H9 (cell line): ENCODE measurements at regions not wholly inside any gene's neighbourhood (a gene's known extent, or its start where the extent isn't known, plus 50 kb on each side); places are given as distances from the start of the nearest gene placed in this dataset.

ENCODE experiments used
- DNase-seq: peaks from one replicate; pipeline ENCODE4 v3.0.0-alpha.2; 2017
- H2AFZ ChIP-seq: one replicate; pipeline ENCODE4 v1.6.1; 2013; ENCODE audit warnings: mild to moderate bottlenecking, low read length, control low read depth, moderate library complexity
- H2AK5ac ChIP-seq: 2 replicates; pipeline ENCODE4 v1.6.1; 2013; ENCODE audit warnings: low read length, control low read depth, mixed read lengths; ENCODE audit not compliant: insufficient read length
- H2BK120ac ChIP-seq: one replicate; pipeline ENCODE4 v1.6.1; 2013; ENCODE audit warnings: low read depth, mild to moderate bottlenecking, low read length, control low read depth, inconsistent platforms; ENCODE audit not compliant: poor library complexity, severe bottlenecking
- H2BK12ac ChIP-seq: 2 replicates; pipeline ENCODE4 v1.6.1; 2013; ENCODE audit warnings: low read length, control low read depth, mixed read lengths, low read depth; ENCODE audit not compliant: insufficient read length
- H2BK15ac ChIP-seq: 2 replicates; pipeline ENCODE4 v1.6.1; 2013; ENCODE audit warnings: low read depth, low read length, control low read depth
- H2BK20ac ChIP-seq: one replicate; pipeline ENCODE4 v1.6.1; 2013; ENCODE audit warnings: low read depth, mild to moderate bottlenecking, low read length, control low read depth, inconsistent platforms; ENCODE audit not compliant: poor library complexity, severe bottlenecking
- H2BK5ac ChIP-seq: 2 replicates; pipeline ENCODE4 v1.6.1; 2013; ENCODE audit warnings: low read length, control low read depth, mixed read lengths; ENCODE audit not compliant: insufficient read length
- H3K14ac ChIP-seq: 2 replicates; pipeline ENCODE4 v1.6.1; 2013; ENCODE audit warnings: low read length, control low read depth; ENCODE audit not compliant: insufficient read depth
- H3K18ac ChIP-seq: 2 replicates; pipeline ENCODE4 v1.6.1; 2013; ENCODE audit warnings: low read depth, mild to moderate bottlenecking, mixed read lengths, low read length, control low read depth; ENCODE audit not compliant: insufficient read length
- H3K23ac ChIP-seq: 2 replicates; pipeline ENCODE4 v1.6.1; 2013; ENCODE audit warnings: low read length, control low read depth, mixed read lengths, low read depth; ENCODE audit not compliant: insufficient read length
- H3K23me2 ChIP-seq: 2 replicates; pipeline ENCODE4 v1.6.1; 2013; ENCODE audit warnings: low read depth, mild to moderate bottlenecking, mixed read lengths, low read length, control low read depth; ENCODE audit not compliant: insufficient read length, poor library complexity, severe bottlenecking
- H3K27ac ChIP-seq: 2 replicates; pipeline ENCODE4 v1.5.1; 2013; ENCODE audit warnings: low read length, control low read depth, mixed read lengths, low read depth; ENCODE audit not compliant: insufficient read length
- H3K27me3 ChIP-seq: 2 replicates; pipeline ENCODE4 v1.6.1; 2013; ENCODE audit warnings: low read length, control low read depth, inconsistent platforms; ENCODE audit not compliant: insufficient read depth
- H3K4ac ChIP-seq: 2 replicates; pipeline ENCODE4 v1.6.1; 2013; ENCODE audit warnings: low read depth, mild to moderate bottlenecking, control low read depth, inconsistent platforms, low read length, moderate library complexity
- H3K4me1 ChIP-seq: 2 replicates; pipeline ENCODE4 v1.6.1; 2013; ENCODE audit warnings: low read length, control low read depth, inconsistent platforms; ENCODE audit not compliant: insufficient read depth
- H3K4me2 ChIP-seq: 2 replicates; pipeline ENCODE4 v1.6.1; 2013; ENCODE audit warnings: low read length, control low read depth, mixed read lengths; ENCODE audit not compliant: insufficient read length, insufficient read depth
- H3K56ac ChIP-seq: 2 replicates; pipeline ENCODE4 v1.6.1; 2013; ENCODE audit warnings: low read depth, mild to moderate bottlenecking, mixed read lengths, low read length, control low read depth; ENCODE audit not compliant: insufficient read length
- H3K79me1 ChIP-seq: 2 replicates; pipeline ENCODE4 v1.6.1; 2013; ENCODE audit warnings: low read depth, mild to moderate bottlenecking, moderate library complexity, low read length, control low read depth, inconsistent platforms; ENCODE audit not compliant: insufficient read depth, poor library complexity, severe bottlenecking
- H3K79me2 ChIP-seq: 2 replicates; pipeline ENCODE4 v1.6.1; 2013; ENCODE audit warnings: low read length, control low read depth, inconsistent platforms; ENCODE audit not compliant: insufficient read depth
- H3K9ac ChIP-seq: 2 replicates; pipeline ENCODE4 v1.6.1; 2013; ENCODE audit warnings: low read length, control low read depth, mixed read lengths; ENCODE audit not compliant: insufficient read length; ENCODE audit errors: extremely low read depth
- H3K9me3 ChIP-seq: one replicate; pipeline ENCODE4 v1.6.1; 2013; ENCODE audit warnings: low read depth, low read length, inconsistent platforms; ENCODE audit not compliant: control insufficient read depth
- H3T11ph ChIP-seq: one replicate; pipeline ENCODE4 v1.6.1; 2013; ENCODE audit warnings: mild to moderate bottlenecking, low read length, control low read depth, inconsistent platforms
- H4K20me1 ChIP-seq: one replicate; pipeline ENCODE4 v1.6.1; 2013; ENCODE audit not compliant: control insufficient read depth, insufficient read length, insufficient read depth
- H4K5ac ChIP-seq: 2 replicates; pipeline ENCODE4 v1.6.1; 2013; ENCODE audit warnings: low read depth, mild to moderate bottlenecking, mixed read lengths, low read length, control low read depth; ENCODE audit not compliant: insufficient read length
- H4K8ac ChIP-seq: replicated peaks from 2 replicates; pipeline ENCODE4 v1.6.1; 2013; ENCODE audit warnings: low read length, control low read depth, mixed read lengths, low read depth; ENCODE audit not compliant: insufficient read length
- H4K91ac ChIP-seq: 2 replicates; pipeline ENCODE4 v1.6.1; 2013; ENCODE audit warnings: low read depth, mild to moderate bottlenecking, moderate library complexity, mixed read lengths, low read length, control low read depth; ENCODE audit not compliant: insufficient read length
- H3K27ac Mint-ChIP-seq, 3 experiments: 2 replicates in 2 of 3; 3 replicates in 1 of 3; pipeline ENCODE4 v1.8.0; 2020 to 2021; ENCODE audit warnings: mixed read lengths in 3 of 3, mild to moderate bottlenecking in 1 of 3, moderate library complexity in 1 of 3
- H3K27me3 Mint-ChIP-seq: 2 replicates; pipeline ENCODE4 v1.8.0; 2021; ENCODE audit warnings: low read depth, mild to moderate bottlenecking, moderate library complexity, mixed read lengths
- H3K36me3 Mint-ChIP-seq, 3 experiments: 2 replicates in 2 of 3; 3 replicates in 1 of 3; pipeline ENCODE4 v1.8.0; 2020 to 2021; ENCODE audit warnings: low read depth in 3 of 3, mixed read lengths in 3 of 3; ENCODE audit not compliant: insufficient read depth in 1 of 3
- H3K4me1 Mint-ChIP-seq, 2 experiments: 2 replicates each; pipeline ENCODE4 v1.8.0; 2020; ENCODE audit warnings: mixed read lengths in 2 of 2
- H3K4me3 Mint-ChIP-seq, 2 experiments: 2 replicates in 1 of 2; 3 replicates in 1 of 2; pipeline ENCODE4 v1.8.0; 2020 to 2021; ENCODE audit warnings: mild to moderate bottlenecking in 2 of 2, mixed read lengths in 2 of 2, moderate library complexity in 1 of 2
- H3K9me3 Mint-ChIP-seq, 2 experiments: 2 replicates in 1 of 2; 3 replicates in 1 of 2; pipeline ENCODE4 v1.8.0; 2020; ENCODE audit warnings: mild to moderate bottlenecking in 2 of 2, mixed read lengths in 2 of 2, moderate library complexity in 1 of 2
- WGBS: extraction: QIAGEN DNeasy Blood & Tissue Kit; methylation state at CpG from one replicate; pipeline ENCODE4 v1.1.7; 2013; ENCODE audit warnings: missing lambda C conversion rate, low lambda C conversion rate, mixed read lengths; ENCODE audit not compliant: insufficient read length; ENCODE audit errors: extremely low coverage; 5-methylcytosine and 5-hydroxymethylcytosine counted together
- TF ChIP-seq, protein P1 (sequence below): fragments of 200-600 bp; sonication (generic); conservative IDR thresholded peaks from 3 replicates; pipeline ENCODE4 v1.8.0; 2021; ENCODE audit warnings: antibody characterized with exemption, mild to moderate bottlenecking

DNA sequence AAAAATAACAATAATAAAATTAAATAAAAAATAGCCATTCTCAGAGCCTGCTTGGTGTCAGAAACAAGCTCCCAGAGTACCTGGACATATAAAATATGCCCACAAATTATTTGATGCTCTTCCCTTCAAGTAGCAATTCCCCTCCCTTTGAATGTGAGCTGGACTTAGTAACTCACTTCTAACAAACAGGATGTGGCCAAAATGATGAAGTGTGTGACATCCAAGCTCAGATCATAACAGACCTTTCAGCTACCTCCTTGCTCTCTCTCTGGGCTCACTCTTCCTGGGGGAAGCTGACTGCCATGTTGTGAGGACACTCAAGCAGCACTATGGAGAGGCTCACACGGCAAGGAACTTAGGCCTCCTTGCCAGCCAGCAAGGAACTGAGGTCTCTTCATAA is 69.0 kb downstream of the SPRY4 start:
- no peak overlapping the region for H4K5ac ChIP-seq
- H3K4me2 ChIP-seq = no peak overlapping the region
- peak overlapping the region in 1 of 3 experiments; percentile 31; a peak in 2 of 7 replicates for H3K27ac Mint-ChIP-seq
- no peak overlapping the region for H3T11ph ChIP-seq
- WGBS = no CpG with 5 or more reads among the region's 1 CpG
- H4K8ac ChIP-seq = no peak overlapping the region
- no peak overlapping the region for H2BK12ac ChIP-seq
- no peaks in the 10 kb centered on the region for H3K79me2 ChIP-seq
- no peak overlapping the region for H2AFZ ChIP-seq
- H3K9ac ChIP-seq = no peak overlapping the region
- TF ChIP-seq, protein P1, sequence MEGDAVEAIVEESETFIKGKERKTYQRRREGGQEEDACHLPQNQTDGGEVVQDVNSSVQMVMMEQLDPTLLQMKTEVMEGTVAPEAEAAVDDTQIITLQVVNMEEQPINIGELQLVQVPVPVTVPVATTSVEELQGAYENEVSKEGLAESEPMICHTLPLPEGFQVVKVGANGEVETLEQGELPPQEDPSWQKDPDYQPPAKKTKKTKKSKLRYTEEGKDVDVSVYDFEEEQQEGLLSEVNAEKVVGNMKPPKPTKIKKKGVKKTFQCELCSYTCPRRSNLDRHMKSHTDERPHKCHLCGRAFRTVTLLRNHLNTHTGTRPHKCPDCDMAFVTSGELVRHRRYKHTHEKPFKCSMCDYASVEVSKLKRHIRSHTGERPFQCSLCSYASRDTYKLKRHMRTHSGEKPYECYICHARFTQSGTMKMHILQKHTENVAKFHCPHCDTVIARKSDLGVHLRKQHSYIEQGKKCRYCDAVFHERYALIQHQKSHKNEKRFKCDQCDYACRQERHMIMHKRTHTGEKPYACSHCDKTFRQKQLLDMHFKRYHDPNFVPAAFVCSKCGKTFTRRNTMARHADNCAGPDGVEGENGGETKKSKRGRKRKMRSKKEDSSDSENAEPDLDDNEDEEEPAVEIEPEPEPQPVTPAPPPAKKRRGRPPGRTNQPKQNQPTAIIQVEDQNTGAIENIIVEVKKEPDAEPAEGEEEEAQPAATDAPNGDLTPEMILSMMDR = no peak
- DNase-seq = no peak
- H2BK20ac ChIP-seq = no peak overlapping the region
- H3K9me3 ChIP-seq = no peaks in the 10 kb centered on the region
- H3K9me3 Mint-ChIP-seq = peaks cover 3 to 4% of the 10 kb centered on the region in 2 experiments; a peak in 4 of 5 replicates
- no peak overlapping the region for H2BK120ac ChIP-seq
- H3K27me3 Mint-ChIP-seq = no peaks in the 10 kb centered on the region
- no peak overlapping the region for H3K18ac ChIP-seq
- no peak overlapping the region for H4K91ac ChIP-seq
- peaks cover 10% of the 10 kb centered on the region; the same call in 1 of the 2 replicates for H3K4me1 ChIP-seq
- no peak overlapping the region for H3K23ac ChIP-seq
- H2BK5ac ChIP-seq = no peak overlapping the region
- no peak overlapping the region for H3K4me3 Mint-ChIP-seq
- H3K4ac ChIP-seq = no peak overlapping the region
- H3K79me1 ChIP-seq = no peaks in the 10 kb centered on the region
- H3K56ac ChIP-seq = no peak overlapping the region
- H3K27me3 ChIP-seq = no peaks in the 10 kb centered on the region
- no peak overlapping the region for H3K14ac ChIP-seq
- no peaks in the 10 kb centered on the region for H4K20me1 ChIP-seq
- H3K4me1 Mint-ChIP-seq = peaks cover 15 to 16% of the 10 kb centered on the region in 2 experiments
- no peaks in the 10 kb centered on the region for H3K23me2 ChIP-seq
- H2BK15ac ChIP-seq = no peak overlapping the region
- H3K27ac ChIP-seq = no peak overlapping the region
- H2AK5ac ChIP-seq = no peak overlapping the region
- peaks cover 0 to 5% (median 4%) of the 10 kb centered on the region in 3 experiments; a peak in 4 of 7 replicates for H3K36me3 Mint-ChIP-seq
